ENCODE measurements at regions not wholly inside any gene's neighbourhood (a gene's known extent, or its start where the extent isn't known, plus 50 kb on each side); places are given as distances from the start of the nearest gene placed in this dataset.

DNA sequence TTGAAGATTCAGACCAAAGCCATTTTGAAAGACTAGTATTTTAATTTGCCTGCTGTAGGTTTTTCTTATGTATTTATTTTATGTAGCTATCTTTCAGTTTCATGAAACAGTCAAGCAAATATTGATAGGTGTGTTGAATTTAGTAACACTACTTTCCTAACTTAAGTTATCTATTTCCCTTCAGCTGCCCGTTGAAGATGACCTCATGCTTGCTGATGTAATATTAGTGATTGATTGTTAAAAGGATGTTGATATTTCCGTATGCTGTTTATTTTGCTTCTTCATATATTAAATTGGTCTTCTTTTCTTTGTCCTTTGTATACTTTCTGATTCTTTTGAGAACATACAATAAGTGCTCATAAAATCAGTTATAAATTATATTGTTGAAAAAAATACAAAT lies 86.8 kb upstream of the CHORDC1 start:
- TF ChIP-seq, protein P1, sequence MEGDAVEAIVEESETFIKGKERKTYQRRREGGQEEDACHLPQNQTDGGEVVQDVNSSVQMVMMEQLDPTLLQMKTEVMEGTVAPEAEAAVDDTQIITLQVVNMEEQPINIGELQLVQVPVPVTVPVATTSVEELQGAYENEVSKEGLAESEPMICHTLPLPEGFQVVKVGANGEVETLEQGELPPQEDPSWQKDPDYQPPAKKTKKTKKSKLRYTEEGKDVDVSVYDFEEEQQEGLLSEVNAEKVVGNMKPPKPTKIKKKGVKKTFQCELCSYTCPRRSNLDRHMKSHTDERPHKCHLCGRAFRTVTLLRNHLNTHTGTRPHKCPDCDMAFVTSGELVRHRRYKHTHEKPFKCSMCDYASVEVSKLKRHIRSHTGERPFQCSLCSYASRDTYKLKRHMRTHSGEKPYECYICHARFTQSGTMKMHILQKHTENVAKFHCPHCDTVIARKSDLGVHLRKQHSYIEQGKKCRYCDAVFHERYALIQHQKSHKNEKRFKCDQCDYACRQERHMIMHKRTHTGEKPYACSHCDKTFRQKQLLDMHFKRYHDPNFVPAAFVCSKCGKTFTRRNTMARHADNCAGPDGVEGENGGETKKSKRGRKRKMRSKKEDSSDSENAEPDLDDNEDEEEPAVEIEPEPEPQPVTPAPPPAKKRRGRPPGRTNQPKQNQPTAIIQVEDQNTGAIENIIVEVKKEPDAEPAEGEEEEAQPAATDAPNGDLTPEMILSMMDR (IDR thresholded peaks at IDR 0.05) = no peak
- no peak for TF ChIP-seq POLR2A (IDR thresholded peaks at IDR 0.05)
